ENCODE measurements at regions not wholly inside any gene's neighbourhood (a gene's known extent, or its start where the extent isn't known, plus 50 kb on each side); places are given as distances from the start of the nearest gene placed in this dataset.
A peak's percentile ranks its signal among the peaks of the same experiment; 100 is the strongest.
"Not testable (repeated sequence)": the region's sequence is repeated elsewhere in the genome, so short reads cannot be mapped to it uniquely, and the experiment has no call there.

DNA sequence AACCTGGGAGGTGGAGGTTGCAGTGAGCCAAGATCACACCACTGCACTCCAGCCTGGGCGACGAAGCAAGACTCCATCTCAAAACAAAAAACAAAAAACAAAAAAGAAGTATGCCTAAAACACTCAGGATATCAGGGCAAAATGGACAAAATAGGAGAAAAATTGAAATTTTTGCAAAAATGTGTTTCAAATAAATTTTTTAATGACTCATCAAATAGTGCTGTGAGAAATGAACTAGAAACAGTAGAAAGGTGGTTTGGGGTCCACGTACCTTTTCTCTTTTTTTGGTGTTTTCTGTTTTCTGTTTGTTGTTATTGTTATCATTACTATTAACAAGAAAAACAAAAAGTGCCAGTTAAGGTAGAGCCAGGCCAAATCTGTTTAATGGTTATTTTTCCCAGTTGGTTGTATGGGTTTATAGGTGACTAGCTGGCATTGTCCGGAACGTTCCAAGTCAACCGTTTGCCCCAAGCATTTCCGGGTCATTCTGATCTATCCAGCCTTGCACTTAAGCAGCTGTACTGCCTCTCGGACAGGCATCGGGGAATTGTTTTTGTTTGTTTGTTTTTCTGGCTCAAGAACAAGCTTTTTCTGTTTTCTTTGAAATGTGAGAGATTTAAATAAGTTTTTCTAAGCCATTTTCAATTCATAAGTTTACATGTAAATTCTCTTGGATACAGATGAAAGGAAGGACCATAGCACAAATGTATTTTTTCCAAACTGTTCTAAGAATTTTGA is 157.0 kb upstream of the NEBL start:
- DNase-seq (ENCODE audit: low spot score): no peak

DNA sequence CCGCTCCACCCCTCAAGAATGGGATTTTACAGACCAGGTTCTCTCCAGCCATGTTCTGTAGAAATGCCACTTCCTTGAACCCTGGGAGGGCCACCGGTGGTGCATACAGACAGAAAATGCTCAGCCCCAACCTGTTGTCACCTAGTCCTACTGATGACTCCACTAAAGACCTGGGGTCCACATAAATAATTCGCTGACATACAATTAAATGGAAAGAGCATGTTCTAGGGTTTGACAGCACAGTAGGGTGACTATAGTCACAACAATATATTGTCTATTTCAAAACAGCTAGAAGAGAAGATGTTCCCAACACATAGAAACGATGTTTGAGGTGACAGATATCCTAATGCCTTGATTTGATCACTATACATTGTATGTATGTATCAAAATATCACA is 155.6 kb upstream of the NEBL start:
- DNase-seq (ENCODE audit: low spot score): no peak

DNA sequence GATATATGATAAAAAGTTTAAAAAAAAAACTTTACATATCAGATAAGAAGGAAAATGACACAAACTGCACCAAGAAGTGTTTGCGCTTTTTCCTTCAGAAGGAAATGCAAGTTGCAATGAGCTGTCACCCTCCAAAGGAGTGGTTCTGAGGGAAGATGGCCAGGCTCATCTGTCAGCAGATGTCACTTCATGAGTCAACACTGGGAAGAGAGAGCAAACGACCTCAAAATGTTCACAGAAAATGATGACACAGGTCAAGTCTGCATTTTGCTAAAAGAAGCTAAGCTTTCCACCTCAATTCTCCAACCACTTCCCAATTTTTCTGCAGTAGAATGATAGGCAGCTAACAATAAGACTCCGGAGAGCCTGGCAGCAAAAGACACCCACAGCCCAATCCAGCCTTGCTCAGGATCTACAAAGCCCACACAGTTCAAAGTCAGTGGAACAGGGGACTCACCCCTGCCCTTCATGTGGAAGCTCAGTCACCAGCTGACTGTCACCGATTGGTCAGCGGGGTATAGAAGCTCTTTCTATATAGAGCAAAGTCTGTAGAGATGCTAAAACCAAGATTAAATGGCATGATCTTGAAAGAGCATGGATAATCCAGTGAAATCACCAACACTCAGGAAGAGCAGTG is 155.1 kb upstream of the NEBL start:
- no peak for DNase-seq (ENCODE audit: low spot score)

DNA sequence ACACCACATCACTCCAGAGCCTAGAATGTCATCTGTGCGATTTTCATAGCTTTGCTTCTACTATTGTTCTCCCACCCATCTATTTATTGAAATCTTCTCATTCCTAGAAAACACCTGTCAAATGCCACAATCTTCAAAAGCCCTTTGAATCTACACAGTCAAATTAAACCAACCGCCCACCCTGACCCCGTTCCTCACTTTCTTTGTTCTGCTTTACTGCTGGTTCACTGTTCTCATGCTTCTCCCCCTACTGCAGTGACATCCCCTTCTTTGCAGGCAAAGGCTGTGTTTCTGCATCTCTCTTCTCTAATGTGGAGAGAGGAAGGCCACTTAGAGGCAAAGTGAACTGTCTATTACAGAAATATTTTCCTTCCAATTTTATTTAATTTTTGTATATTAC is 152.4 kb upstream of the NEBL start:
- DNase-seq (ENCODE audit: low spot score): no peak

DNA sequence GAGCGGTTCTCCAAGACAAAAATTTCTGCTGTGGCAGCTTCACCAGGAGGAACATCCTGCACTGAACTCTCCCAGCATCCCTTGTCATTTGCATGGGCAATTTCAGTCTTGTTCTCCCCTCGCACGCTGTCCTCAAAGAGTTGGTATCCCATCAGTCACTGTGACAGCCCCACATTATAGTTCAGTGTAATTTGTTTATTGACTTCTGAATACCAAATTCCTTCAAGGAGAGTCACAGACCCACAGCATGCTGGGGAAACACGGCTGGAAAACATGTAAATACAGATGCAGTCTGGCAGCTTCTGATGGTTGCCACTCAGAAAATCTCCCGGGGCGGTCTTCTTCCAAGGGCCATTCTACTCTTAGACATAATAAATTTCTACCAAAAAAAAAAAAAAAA is 151.0 kb upstream of the NEBL start:
- DNase-seq (ENCODE audit: low spot score): no peak

DNA sequence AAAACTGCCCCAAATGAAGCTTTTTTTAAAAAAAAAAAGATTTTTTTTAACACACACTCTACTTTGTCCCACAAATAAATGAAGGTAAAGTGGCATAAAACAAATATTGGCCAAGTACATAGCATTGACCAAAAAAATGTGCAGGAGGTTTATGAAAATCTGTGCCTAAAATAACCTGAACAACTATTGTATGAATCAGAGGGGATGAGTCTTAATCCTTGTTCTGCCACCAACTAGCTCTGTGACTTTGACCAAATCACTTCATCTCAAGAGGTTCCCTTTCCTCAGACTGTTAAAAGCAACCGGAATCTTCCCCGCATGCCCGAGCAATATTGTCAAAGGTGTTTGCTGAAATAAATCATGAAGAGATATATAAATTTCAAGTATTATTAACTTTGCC is 150.4 kb upstream of the NEBL start:
- DNase-seq (ENCODE audit: low spot score): no peak

DNA sequence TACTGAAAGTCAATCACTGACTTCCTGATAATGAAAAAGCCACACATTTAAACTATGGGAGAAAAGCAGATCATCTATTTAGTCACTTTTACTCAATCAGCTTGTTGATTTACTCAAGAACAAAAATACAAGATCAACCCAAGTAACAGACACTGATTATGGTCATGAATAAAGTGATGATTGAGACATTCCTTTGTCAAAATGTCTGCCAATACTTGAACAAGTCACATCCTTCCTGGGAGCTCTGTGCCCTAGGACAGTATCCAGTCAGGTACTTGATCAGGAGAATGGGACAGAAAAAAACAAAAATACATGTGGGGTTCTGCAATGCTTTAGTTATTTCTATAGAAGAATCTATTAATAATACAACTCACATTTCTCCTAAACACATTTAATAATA is 150.0 kb upstream of the NEBL start:
- DNase-seq (ENCODE audit: low spot score): no peak

DNA sequence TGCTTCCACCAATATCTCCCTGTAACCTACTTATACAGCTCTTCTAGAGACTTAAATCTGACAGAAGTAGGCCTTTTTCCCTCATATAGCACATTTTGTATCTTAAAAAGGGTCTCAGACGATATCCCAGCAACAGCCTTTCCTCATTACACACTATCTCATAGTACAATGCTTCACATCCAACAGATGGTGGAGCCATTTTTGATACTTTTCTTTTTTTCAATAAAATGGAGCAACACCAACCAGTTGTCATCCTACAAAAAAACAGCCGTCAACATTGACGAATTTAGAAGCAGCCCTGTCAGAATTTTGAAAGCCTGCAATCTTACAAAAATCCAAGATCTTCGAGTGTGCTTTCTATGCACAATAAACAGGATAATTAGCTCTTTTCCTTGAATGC is 145.9 kb upstream of the NEBL start:
- DNase-seq (ENCODE audit: low spot score): no peak

DNA sequence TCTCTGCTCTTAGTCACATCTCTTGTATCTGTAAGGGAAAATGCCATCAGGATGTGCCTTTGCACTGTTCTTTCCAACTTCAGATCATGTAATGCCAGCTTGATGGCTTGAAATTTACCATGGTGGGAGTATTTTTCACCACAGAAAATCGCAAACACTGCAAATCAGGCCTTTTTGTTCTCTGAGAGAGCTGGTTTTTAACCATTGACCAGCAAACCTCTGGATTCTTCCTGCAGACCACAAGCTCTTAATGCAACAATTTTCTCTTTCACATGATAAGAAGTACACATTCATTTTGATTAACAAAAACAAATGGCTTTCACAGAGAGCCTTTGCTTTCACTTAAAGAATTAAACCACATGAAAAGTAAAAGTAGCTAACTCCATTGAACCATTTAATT is 145.4 kb upstream of the NEBL start:
- DNase-seq (ENCODE audit: low spot score): no peak

DNA sequence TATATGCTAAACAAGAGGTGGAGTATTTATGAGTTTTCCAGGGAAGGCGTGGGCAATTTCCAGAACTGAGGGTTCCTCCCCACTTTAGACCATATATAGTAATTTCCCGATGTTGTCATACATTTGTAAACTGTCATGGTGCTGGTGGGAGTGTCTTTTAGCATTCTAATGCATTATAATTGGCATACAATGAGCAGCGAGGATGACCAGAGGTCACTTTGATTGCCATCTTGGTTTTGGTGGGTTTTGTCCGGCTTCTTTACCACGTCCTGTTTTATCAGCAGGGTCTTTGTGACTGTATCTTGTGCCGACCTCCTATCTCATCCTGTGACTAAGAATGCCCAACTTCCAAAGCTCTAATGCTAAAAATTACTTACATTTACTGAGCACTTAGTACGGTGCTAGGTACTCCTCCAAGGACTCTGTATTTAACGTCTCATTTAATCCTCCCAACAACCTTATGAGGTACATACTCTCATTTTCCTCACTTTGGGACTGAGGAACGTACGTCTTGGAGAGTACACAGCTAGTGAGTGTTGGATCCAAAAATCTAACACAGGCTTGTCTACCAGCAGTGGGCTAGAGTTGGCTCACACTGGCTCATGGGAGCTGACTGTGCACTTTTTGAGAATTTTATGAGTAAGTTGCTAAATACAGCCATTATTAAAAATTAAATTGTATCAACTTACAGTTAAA is 144.8 kb upstream of the NEBL start:
- DNase-seq (ENCODE audit: low spot score): no peak

DNA sequence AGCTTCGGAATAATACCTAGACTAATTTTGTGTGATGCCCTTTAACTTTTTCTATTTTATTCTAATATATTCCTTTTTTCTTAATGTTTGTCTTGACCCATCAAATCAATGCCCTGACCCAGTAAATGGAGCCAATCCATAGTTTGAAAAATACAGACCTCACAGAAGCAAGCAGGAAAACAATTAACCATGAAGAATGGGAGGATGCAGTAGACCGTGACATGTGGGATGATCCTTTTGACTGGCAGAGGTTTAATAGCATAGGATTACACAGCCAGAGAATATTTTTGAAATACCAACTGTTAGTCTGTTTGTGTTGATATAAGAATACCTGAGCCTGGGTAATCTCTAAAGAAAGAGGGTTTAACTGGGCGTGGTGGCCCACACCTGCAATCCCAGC is 142.6 kb upstream of the NEBL start:
- no peak for DNase-seq (ENCODE audit: low spot score)

DNA sequence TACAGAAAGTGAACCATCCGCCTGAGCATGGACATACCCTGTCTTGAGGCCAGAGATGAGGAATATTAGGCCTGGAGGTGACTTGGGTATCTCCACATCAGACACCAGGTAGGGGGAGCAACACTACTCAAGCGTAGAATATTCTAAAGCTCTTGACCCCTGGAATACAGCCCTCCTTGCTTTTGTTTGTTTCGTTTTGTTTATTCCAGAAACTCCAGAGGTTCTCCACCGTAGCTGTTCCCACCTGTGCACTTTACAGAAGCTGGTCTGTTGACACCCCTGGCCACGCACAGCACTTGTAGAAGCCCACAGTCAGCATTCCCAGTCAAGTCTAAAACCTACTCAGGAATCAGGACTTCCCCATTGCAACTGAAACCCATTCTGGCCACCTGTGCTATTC is 139.6 kb upstream of the NEBL start:
- DNase-seq (ENCODE audit: low spot score): no peak

DNA sequence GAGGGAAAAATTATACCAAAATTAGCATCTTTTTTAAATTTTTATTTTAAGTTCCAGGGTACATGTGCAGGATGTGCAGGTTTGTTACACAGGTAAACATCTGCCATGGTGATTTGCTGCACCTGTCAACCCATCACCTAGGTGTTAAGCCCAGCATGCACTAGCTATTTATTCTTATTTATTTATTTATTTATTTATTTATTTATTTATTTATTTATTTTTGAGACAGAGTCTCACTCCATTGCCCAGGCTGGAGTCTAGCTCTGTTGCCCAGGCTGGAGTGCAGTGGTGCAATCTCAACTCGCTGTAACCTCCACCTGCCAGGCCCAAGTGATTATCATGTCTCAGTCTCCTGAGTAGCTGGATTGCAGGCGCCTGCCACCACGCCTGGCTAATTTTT is 137.7 kb upstream of the NEBL start:
- DNase-seq (ENCODE audit: low spot score): not testable (repeated sequence)

DNA sequence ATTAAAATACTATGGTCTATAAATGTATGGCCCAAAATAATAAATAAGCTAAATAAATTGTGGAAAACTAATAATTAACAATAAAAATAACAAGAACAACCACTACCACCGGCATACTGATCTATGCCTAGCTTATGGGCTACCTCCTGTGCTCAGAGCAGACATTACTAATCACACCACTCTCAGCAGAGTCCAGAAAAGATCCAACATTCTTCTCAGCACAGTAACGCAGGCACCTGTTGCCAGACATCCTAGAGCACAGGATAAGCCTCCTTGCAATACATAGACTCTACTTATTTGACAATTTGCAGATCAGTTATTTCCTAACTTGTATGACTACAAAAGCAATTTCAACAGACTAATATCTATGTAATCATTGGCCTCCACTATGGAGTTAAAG is 137.1 kb upstream of the NEBL start:
- DNase-seq (ENCODE audit: low spot score): no peak

DNA sequence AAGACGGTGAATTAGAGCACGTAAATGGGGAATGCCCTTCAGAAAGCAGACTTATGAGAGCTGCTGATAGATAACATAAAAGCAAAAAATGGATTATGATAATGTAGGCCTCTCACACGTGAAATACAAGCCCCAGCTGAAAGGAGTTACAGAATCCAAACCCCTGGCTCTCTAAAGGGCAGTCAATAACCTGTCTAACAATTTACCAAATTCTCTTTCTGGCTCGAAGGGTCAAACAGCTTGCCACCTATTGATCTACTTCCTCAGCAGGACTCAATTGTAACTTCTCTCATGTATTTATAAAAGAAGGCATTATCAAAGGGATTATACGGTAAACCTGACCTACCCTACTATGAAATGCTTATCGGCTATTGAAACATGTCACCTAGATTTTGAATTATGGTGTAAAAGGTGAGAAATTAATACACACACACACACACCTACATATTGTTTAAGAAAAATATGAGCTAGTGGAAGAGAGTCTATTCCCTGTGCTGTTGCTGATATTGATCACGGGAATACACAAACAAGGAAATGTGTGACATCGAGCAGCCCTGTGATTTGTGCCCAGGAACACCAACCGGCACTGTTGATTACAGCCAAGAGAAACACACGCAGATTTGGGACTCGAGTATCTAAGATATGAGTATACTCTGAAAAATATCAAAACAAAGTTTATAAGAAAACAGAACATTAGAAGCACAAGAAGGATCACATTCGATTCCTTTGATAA is 135.6 kb upstream of the NEBL start:
- DNase-seq (ENCODE audit: low spot score): no peak

DNA sequence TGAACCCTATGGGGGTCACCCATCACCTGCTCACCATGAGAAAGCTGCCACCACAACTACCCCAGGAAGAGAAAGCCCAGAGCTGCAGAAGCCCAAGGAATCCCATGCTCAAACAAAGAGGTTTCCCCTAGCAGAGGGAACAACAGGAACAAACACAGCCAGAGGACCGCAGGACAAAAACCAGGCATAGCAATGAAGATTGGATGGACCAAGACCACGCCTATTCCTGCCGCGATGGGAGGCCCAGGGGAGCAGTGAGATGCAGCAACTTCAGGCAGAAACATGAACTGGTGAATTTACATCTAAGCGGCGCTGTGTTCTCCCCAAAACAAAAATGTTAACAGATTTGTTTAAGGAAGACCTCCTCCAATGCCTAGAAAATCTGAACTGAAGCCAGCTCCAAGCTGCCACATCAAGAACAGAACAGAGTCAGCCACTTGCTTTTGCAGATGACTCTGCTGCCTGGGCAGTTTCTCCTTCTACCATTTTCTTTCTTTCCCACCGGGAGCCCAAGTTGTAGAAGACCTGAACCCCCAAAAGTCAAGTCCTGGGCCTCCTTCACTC is 134.2 kb upstream of the NEBL start:
- DNase-seq (ENCODE audit: low spot score): no peak

DNA sequence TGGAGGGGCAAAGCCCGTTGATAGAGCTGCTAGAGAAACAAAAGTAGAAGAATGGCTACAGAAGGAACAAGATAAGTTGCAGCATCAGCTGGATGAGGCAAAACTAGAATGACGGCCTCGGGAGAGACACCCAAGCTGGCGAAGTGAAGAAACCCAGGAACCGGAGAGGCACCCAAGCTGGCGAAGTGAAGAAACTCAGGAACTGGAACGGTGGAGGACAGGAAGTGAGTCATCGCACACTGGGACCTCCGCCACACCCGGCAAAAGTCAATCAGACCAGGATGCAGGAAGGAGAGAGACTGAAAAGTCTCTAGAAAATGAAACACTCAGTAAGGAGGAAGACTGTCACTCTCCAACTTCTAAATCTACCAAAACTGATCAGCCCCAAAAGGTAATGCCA is 133.0 kb upstream of the NEBL start:
- DNase-seq (ENCODE audit: low spot score): no peak

DNA sequence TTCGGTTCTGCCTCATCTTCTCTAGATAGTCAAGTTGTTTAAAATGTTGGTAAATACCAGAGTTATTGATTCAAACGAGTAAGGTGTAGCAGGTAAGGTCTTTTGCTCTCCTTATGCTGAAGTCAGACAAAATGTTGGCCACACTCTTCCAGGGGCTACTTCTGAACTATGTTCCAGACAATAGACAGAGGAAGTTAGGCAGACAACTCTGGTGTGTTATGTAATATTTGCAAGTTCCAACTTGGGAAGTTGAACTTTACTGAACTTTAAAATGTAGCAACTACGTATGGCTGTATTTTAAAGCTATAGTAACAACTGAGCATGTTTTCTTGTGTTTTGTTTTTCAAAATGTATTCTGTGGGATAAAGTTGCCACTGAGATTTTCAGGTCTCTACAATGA is 125.7 kb upstream of the NEBL start:
- no peak for DNase-seq (ENCODE audit: low spot score)

DNA sequence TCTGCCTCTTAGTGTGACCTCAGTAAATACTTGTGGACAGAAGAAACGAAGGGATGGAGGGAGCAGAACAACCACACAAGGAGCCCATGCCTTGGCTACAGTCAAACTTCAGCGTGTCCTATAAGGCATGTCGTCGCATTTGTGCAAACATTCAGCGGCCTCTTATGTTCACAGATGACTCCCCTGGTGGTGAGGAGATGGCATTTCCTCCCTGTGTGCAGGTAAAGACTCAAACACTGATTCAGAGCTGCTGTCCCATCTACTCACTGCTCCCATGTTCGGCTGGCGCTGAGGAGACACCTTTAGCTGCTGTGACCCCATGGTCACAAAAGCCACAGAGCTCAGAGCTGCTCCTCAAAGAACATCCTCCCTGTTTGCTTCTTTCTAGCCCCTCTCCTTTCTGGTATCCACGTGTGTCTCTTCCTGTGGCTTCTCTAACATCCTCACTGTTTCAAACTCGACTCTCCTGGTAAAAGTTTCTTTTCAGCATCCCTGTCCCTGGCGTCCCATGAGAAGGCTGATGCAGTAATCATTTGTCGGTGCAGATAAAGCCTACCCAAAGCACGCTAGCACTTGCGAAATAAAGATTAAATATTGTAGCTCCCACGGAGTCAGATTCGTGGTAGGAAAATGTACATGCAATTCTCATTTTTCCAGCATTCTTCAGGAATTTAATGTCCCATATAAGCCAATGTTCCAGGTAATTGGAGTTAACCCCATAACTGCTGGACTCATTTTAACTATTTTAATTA is 124.9 kb upstream of the NEBL start:
- DNase-seq (ENCODE audit: low spot score): peak; percentile 23

DNA sequence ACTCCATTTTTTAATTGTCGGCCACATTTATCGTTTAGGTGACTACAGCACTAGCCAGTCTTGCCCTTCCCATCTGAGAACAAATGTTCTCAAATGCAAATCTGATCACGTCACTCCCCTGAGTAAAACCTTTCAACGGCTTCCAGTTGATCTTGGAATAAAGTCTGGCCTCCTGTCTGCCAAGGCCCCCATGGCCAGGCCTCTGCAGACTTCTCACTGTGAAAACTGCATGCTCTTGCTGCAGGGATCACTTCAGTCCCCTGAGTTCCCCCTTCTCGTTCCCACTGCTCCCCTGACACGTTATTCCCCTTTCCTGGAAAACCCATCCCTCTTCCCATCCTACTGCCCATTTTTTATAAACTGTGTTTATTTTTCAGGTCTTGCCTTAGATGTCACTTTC is 124.1 kb upstream of the NEBL start:
- DNase-seq (ENCODE audit: low spot score): no peak

DNA sequence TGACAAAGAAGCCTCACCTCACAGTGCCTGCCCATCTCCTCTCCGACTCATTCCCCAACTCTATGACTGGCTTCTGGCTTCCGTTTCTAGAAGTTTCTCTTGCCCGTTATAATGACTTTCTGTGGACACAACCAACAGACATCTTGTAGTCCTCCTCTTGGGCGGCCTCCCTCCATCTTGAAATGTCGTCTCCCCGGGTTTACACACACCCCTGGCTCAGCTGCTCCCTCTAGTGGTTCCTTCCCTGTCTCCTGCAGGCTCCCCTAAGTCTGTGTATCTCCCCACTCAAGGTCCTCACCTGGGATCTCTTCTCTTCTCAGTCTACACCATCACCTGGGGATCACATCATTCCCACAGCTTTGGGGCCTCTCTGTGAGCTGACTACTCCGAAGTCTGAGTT is 123.4 kb upstream of the NEBL start:
- DNase-seq (ENCODE audit: low spot score): peak; percentile 70

DNA sequence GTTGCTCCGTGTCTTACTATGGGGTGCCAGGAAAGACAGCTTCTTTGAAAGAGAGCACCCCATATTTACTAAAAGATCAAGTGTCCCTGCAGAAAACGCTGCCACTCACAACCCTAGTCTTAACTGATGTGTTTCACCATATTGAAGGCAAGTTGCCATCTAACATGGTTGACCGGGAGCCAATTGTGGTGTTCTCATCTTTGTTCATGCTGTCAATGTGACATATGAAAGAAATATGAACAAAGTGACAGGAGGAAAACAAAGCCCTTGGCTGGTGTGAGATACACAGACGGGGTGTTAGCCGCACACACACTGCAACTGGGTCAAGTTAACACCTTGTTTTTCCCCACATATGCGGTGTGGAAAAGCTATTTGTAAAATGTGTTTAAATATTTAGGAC is 122.3 kb upstream of the NEBL start:
- no peak for DNase-seq (ENCODE audit: low spot score)
